ENCODE measurements at regions not wholly inside any gene's neighbourhood (a gene's known extent, or its start where the extent isn't known, plus 50 kb on each side); places are given as distances from the start of the nearest gene placed in this dataset.

DNA sequence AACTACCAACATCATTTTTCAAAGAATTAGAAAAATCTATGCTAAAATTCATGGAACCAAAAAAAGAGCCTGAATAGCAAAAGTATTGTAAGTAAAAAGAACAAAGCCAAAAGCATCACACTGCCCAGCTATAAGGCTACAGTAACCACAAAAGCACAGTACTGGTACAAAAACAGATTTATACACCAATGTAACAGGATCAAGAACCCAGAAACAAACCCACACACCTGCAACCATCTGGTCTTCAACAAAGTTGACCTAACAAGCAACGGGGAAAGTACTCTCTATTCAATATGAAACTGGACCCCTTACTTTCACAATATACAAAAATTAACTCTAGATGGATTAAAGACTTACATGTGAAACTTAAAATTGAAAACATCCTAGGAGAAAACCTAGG, 94.2 kb upstream of the TARS1 start:
- H3K36me3 ChIP-seq (replicated peaks in 1 of 2; ENCODE audit: control insufficient read depth in 2 of 2, insufficient read depth in 2 of 2, low read length in 2 of 2) = no peaks in the 10 kb centered on the region
- H3K79me1 ChIP-seq (ENCODE audit: low read depth, low read length) = no peaks in the 10 kb centered on the region
- H3K27me3 ChIP-seq (ENCODE audit: control insufficient read depth in 3 of 3, insufficient read depth in 3 of 3, low read depth in 1 of 3, low read length in 3 of 3) = no peaks in the 10 kb centered on the region
- no peak for DNase-seq (ENCODE audit: low spot score)
- no CpG with 5 or more reads among the region's 1 CpG for WGBS, 2 donors (ENCODE audit: extremely low coverage in 2 of 2, insufficient read length in 2 of 2, insufficient replicate concordance in 1 of 2)
- H2BK12ac ChIP-seq (ENCODE audit: low read length) = no peak overlapping the region
- H3K4me2 ChIP-seq (ENCODE audit: insufficient read depth, low read length, poor library complexity, severe bottlenecking) = no peak overlapping the region
- H3K4me1 ChIP-seq (ENCODE audit: control insufficient read depth in 2 of 2, insufficient read depth in 1 of 2, low read depth in 1 of 2, low read length in 2 of 2) = peaks cover 0 to 5% of the 10 kb centered on the region in 2 donors
- no peak overlapping the region for H3K4ac ChIP-seq (ENCODE audit: low read length)
- H2BK5ac ChIP-seq (ENCODE audit: low read length) = no peak overlapping the region
- H3K14ac ChIP-seq (ENCODE audit: low read length) = no peak overlapping the region
- no peak overlapping the region for H3K27ac ChIP-seq (replicated peaks; ENCODE audit: low read length)
- H4K8ac ChIP-seq (ENCODE audit: low read depth, low read length) = no peak overlapping the region
- H3K4me3 ChIP-seq (ENCODE audit: low read length in 2 of 2) = no peak overlapping the region
- H3K18ac ChIP-seq (ENCODE audit: low read length) = no peak overlapping the region
- no peak overlapping the region for H2AFZ ChIP-seq (ENCODE audit: low read length)
- no peak overlapping the region for H2AK5ac ChIP-seq (ENCODE audit: low read depth, low read length)
- H2BK15ac ChIP-seq (ENCODE audit: low read length) = no peak overlapping the region
- H4K91ac ChIP-seq (ENCODE audit: low read depth, low read length, poor library complexity) = no peak overlapping the region
- no peak overlapping the region for H3K9ac ChIP-seq (ENCODE audit: low read depth, low read length, poor library complexity)
- no peak overlapping the region for H2BK120ac ChIP-seq (ENCODE audit: low read depth, low read length)
- H3K9me3 ChIP-seq (replicated peaks in 1 of 2; ENCODE audit: control insufficient read depth in 2 of 2, insufficient read depth in 1 of 2, low read depth in 1 of 2, low read length in 2 of 2) = no peaks in the 10 kb centered on the region
- no peak overlapping the region for H3K23ac ChIP-seq (ENCODE audit: low read depth, low read length, poor library complexity)

GRCh38 chr5:33361781-33362180, 79.0 kb upstream of the TARS1 start:
- Histone ChIP-seq H4K8ac (ENCODE audit: low read depth, low read length) (no peak overlapping the region), H3K14ac (ENCODE audit: low read length) (no peak overlapping the region), H3K23ac (ENCODE audit: low read depth, low read length, poor library complexity) (no peak overlapping the region), H3K4me3 (ENCODE audit: low read length in 2 of 2) (no peak overlapping the region), H3K4ac (ENCODE audit: low read length) (no peak overlapping the region), H4K91ac (ENCODE audit: low read depth, low read length, poor library complexity) (no peak overlapping the region), H3K9ac (ENCODE audit: low read depth, low read length, poor library complexity) (no peak overlapping the region), H2BK12ac (ENCODE audit: low read length) (no peak overlapping the region), H3K4me2 (ENCODE audit: insufficient read depth, low read length, poor library complexity, severe bottlenecking) (no peak overlapping the region), H2BK5ac (ENCODE audit: low read length) (no peak overlapping the region), H3K79me1 (ENCODE audit: low read depth, low read length) (no peaks in the 10 kb centered on the region), H2AK5ac (ENCODE audit: low read depth, low read length) (no peak overlapping the region), H3K27me3 (ENCODE audit: control insufficient read depth in 3 of 3, insufficient read depth in 3 of 3, low read depth in 1 of 3, low read length in 3 of 3) (peaks cover 0 to 8% (median 0%) of the 10 kb centered on the region in 3 experiments), H2BK120ac (ENCODE audit: low read depth, low read length) (no peak overlapping the region), H2BK15ac (ENCODE audit: low read length) (no peak overlapping the region), H3K36me3 (replicated peaks in 1 of 2; ENCODE audit: control insufficient read depth in 2 of 2, insufficient read depth in 2 of 2, low read length in 2 of 2) (no peaks in the 10 kb centered on the region), H2AFZ (ENCODE audit: low read length) (no peak overlapping the region), H3K4me1 (ENCODE audit: control insufficient read depth in 2 of 2, insufficient read depth in 1 of 2, low read depth in 1 of 2, low read length in 2 of 2) (peaks cover 0 to 8% of the 10 kb centered on the region in 2 donors), H3K27ac (replicated peaks; ENCODE audit: low read length) (no peak overlapping the region), H3K9me3 (replicated peaks in 1 of 2; ENCODE audit: control insufficient read depth in 2 of 2, insufficient read depth in 1 of 2, low read depth in 1 of 2, low read length in 2 of 2) (peaks cover 0 to 5% of the 10 kb centered on the region in 2 donors), H3K18ac (ENCODE audit: low read length) (no peak overlapping the region)
- no peak for DNase-seq (ENCODE audit: low spot score)
- WGBS, 2 donors (ENCODE audit: extremely low coverage in 2 of 2, insufficient read length in 2 of 2, insufficient replicate concordance in 1 of 2) = no CpG with 5 or more reads among the region's 1 CpG

DNA sequence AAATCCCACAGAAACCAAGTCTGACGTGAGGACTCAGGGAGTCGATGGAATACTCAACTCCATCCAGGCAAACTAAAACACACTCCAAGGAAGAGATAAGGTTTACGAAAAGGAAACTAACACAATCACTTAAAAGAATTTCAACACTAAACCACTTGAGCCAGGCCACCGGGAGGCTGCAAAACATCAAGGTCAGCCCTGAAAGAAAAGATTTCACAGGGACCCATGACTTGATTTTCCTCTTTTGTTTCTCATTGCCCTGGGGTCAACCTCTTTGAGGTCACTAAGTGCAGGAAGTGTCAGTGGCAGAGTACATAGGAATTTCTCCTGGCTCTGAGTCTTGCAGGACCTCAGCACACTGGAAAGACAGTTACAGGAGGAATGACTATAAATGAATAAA, 77.8 kb upstream of the TARS1 start:
- H3K27me3 ChIP-seq (ENCODE audit: control insufficient read depth in 3 of 3, insufficient read depth in 3 of 3, low read depth in 1 of 3, low read length in 3 of 3) = peaks cover 0 to 4% (median 0%) of the 10 kb centered on the region in 3 experiments
- H4K91ac ChIP-seq (ENCODE audit: low read depth, low read length, poor library complexity) = no peak overlapping the region
- H3K9ac ChIP-seq (ENCODE audit: low read depth, low read length, poor library complexity) = no peak overlapping the region
- no peak overlapping the region for H3K14ac ChIP-seq (ENCODE audit: low read length)
- H3K4me2 ChIP-seq (ENCODE audit: insufficient read depth, low read length, poor library complexity, severe bottlenecking) = no peak overlapping the region
- no peak overlapping the region for H2BK12ac ChIP-seq (ENCODE audit: low read length)
- no peaks in the 10 kb centered on the region for H3K79me1 ChIP-seq (ENCODE audit: low read depth, low read length)
- H2BK15ac ChIP-seq (ENCODE audit: low read length) = no peak overlapping the region
- H2AK5ac ChIP-seq (ENCODE audit: low read depth, low read length) = no peak overlapping the region
- H3K36me3 ChIP-seq (replicated peaks in 1 of 2; ENCODE audit: control insufficient read depth in 2 of 2, insufficient read depth in 2 of 2, low read length in 2 of 2) = no peaks in the 10 kb centered on the region
- no peak overlapping the region for H4K8ac ChIP-seq (ENCODE audit: low read depth, low read length)
- H3K4me3 ChIP-seq (ENCODE audit: low read length in 2 of 2) = no peak overlapping the region
- H3K4ac ChIP-seq (ENCODE audit: low read length) = no peak overlapping the region
- H3K27ac ChIP-seq (replicated peaks; ENCODE audit: low read length) = no peak overlapping the region
- H3K18ac ChIP-seq (ENCODE audit: low read length) = no peak overlapping the region
- H2AFZ ChIP-seq (ENCODE audit: low read length) = peak overlapping the region; percentile 8
- no peak for DNase-seq (ENCODE audit: low spot score)
- H3K4me1 ChIP-seq (ENCODE audit: control insufficient read depth in 2 of 2, insufficient read depth in 1 of 2, low read depth in 1 of 2, low read length in 2 of 2) = peaks cover 0 to 8% of the 10 kb centered on the region in 2 donors
- no CpG with 5 or more reads among the region's 4 CpGs for WGBS, 2 donors (ENCODE audit: extremely low coverage in 2 of 2, insufficient read length in 2 of 2, insufficient replicate concordance in 1 of 2)
- no peak overlapping the region for H2BK120ac ChIP-seq (ENCODE audit: low read depth, low read length)
- no peak overlapping the region for H3K23ac ChIP-seq (ENCODE audit: low read depth, low read length, poor library complexity)
- peaks cover 0 to 5% of the 10 kb centered on the region in 2 donors for H3K9me3 ChIP-seq (replicated peaks in 1 of 2; ENCODE audit: control insufficient read depth in 2 of 2, insufficient read depth in 1 of 2, low read depth in 1 of 2, low read length in 2 of 2)
- H2BK5ac ChIP-seq (ENCODE audit: low read length) = no peak overlapping the region

GRCh38 chr5:33363537-33363936, 77.2 kb upstream of the TARS1 start:
- no peak overlapping the region for H2AK5ac ChIP-seq (ENCODE audit: low read depth, low read length)
- H2BK12ac ChIP-seq (ENCODE audit: low read length) = no peak overlapping the region
- H3K23ac ChIP-seq (ENCODE audit: low read depth, low read length, poor library complexity) = no peak overlapping the region
- no peaks in the 10 kb centered on the region for H3K79me1 ChIP-seq (ENCODE audit: low read depth, low read length)
- no peak overlapping the region for H4K8ac ChIP-seq (ENCODE audit: low read depth, low read length)
- H2AFZ ChIP-seq (ENCODE audit: low read length) = no peak overlapping the region
- peaks cover 0 to 4% (median 0%) of the 10 kb centered on the region in 3 experiments for H3K27me3 ChIP-seq (ENCODE audit: control insufficient read depth in 3 of 3, insufficient read depth in 3 of 3, low read depth in 1 of 3, low read length in 3 of 3)
- H3K4me2 ChIP-seq (ENCODE audit: insufficient read depth, low read length, poor library complexity, severe bottlenecking) = no peak overlapping the region
- H3K14ac ChIP-seq (ENCODE audit: low read length) = no peak overlapping the region
- no peak overlapping the region for H3K4me3 ChIP-seq (ENCODE audit: low read length in 2 of 2)
- H3K36me3 ChIP-seq (replicated peaks in 1 of 2; ENCODE audit: control insufficient read depth in 2 of 2, insufficient read depth in 2 of 2, low read length in 2 of 2) = no peaks in the 10 kb centered on the region
- H3K27ac ChIP-seq (replicated peaks; ENCODE audit: low read length) = no peak overlapping the region
- H2BK120ac ChIP-seq (ENCODE audit: low read depth, low read length) = no peak overlapping the region
- H4K91ac ChIP-seq (ENCODE audit: low read depth, low read length, poor library complexity) = no peak overlapping the region
- H3K4ac ChIP-seq (ENCODE audit: low read length) = no peak overlapping the region
- no CpG with 5 or more reads among the region's 3 CpGs for WGBS, 2 donors (ENCODE audit: extremely low coverage in 2 of 2, insufficient read length in 2 of 2, insufficient replicate concordance in 1 of 2)
- H2BK5ac ChIP-seq (ENCODE audit: low read length) = no peak overlapping the region
- H3K9ac ChIP-seq (ENCODE audit: low read depth, low read length, poor library complexity) = no peak overlapping the region
- no peak for DNase-seq (ENCODE audit: low spot score)
- H3K18ac ChIP-seq (ENCODE audit: low read length) = no peak overlapping the region
- H2BK15ac ChIP-seq (ENCODE audit: low read length) = no peak overlapping the region
- H3K9me3 ChIP-seq (replicated peaks in 1 of 2; ENCODE audit: control insufficient read depth in 2 of 2, insufficient read depth in 1 of 2, low read depth in 1 of 2, low read length in 2 of 2) = peaks cover 0 to 5% of the 10 kb centered on the region in 2 donors
- peaks cover 0 to 8% of the 10 kb centered on the region in 2 donors for H3K4me1 ChIP-seq (ENCODE audit: control insufficient read depth in 2 of 2, insufficient read depth in 1 of 2, low read depth in 1 of 2, low read length in 2 of 2)
